A549 (cell line): ENCODE measurements at regions not wholly inside any gene's neighbourhood (a gene's known extent, or its start where the extent isn't known, plus 50 kb on each side); places are given as distances from the start of the nearest gene placed in this dataset.

Experiments used
- small RNA-seq, 6 experiments: library from RNA; depleted of rRNA; stranded (forward); fragments of <200 nt; gene quantifications; one replicate each; pipeline ENCODE3, GENCODE V24; 2012

Small RNA genes lying in the stretch of these regions (small RNA-seq; reads per million reads assigned to genes)
- gene AP003181.1 (0 reads per million in 6 experiments), gene RF00017 (0 reads per million in 6 experiments)
